AG04449 (cell line): ENCODE measurements at regions not wholly inside any gene's neighbourhood (a gene's known extent, or its start where the extent isn't known, plus 50 kb on each side); places are given as distances from the start of the nearest gene placed in this dataset.

Source experiments
- CTCF ChIA-PET: fragments of 350-600 bp; formaldehyde crosslinking; extraction: SDS; loops from one replicate; lab custom pipeline; 2021; ENCODE audit warnings: antibody characterized with exemption; lab: Yijun Ruan, JAX
- POLR2A ChIA-PET: fragments of 400-600, 350-600 bp; formaldehyde crosslinking; extraction: SDS; loops from one replicate; lab custom pipeline; 2020; ENCODE audit warnings: antibody characterized with exemption, inconsistent platforms; lab: Yijun Ruan, JAX
- DNase-seq: peaks from one replicate; pipeline ENCODE4 v3.0.0-alpha.2; 2010; ENCODE audit warnings: low read depth, low spot score
- H3K4me3 ChIP-seq: 2 replicates; pipeline ENCODE4 v1.5.1; 2011; ENCODE audit warnings: low read depth, mild to moderate bottlenecking, control low read depth, low read length
- TF ChIP-seq, protein P1 (sequence below): IDR thresholded peaks from one replicate; pipeline ENCODE4 v1.5.1; 2011; ENCODE audit warnings: mild to moderate bottlenecking, moderate library complexity, low read length, control low read depth, inconsistent platforms; ENCODE audit not compliant: insufficient read depth; ENCODE audit errors: missing control alignments

GRCh38 chr16:58937661-58938060 lies 203.5 kb upstream of the GOT2 start:
- no peak overlapping the region for H3K4me3 ChIP-seq

GRCh38 chr16:58933186-58933585 lies 199.1 kb upstream of the GOT2 start:
- no peak overlapping the region for H3K4me3 ChIP-seq
- ChIA-PET POLR2A (no interaction called here), CTCF (no interaction called here)
- no peak for DNase-seq
- TF ChIP-seq, protein P1, sequence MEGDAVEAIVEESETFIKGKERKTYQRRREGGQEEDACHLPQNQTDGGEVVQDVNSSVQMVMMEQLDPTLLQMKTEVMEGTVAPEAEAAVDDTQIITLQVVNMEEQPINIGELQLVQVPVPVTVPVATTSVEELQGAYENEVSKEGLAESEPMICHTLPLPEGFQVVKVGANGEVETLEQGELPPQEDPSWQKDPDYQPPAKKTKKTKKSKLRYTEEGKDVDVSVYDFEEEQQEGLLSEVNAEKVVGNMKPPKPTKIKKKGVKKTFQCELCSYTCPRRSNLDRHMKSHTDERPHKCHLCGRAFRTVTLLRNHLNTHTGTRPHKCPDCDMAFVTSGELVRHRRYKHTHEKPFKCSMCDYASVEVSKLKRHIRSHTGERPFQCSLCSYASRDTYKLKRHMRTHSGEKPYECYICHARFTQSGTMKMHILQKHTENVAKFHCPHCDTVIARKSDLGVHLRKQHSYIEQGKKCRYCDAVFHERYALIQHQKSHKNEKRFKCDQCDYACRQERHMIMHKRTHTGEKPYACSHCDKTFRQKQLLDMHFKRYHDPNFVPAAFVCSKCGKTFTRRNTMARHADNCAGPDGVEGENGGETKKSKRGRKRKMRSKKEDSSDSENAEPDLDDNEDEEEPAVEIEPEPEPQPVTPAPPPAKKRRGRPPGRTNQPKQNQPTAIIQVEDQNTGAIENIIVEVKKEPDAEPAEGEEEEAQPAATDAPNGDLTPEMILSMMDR, result no peak

More at GRCh38 chr16:58937661-58938060, 203.5 kb upstream of the GOT2 start:
- TF ChIP-seq, protein P1, result no peak
- no peak for DNase-seq
- ChIA-PET POLR2A (no interaction called here), CTCF (no interaction called here)

GRCh38 chr16:58931436-58931835 lies 197.3 kb upstream of the GOT2 start:
- TF ChIP-seq, protein P1, result no peak
- CTCF ChIA-PET, result no interaction called here
- POLR2A ChIA-PET, result no interaction called here
- DNase-seq, result no peak
- no peak overlapping the region for H3K4me3 ChIP-seq

DNA sequence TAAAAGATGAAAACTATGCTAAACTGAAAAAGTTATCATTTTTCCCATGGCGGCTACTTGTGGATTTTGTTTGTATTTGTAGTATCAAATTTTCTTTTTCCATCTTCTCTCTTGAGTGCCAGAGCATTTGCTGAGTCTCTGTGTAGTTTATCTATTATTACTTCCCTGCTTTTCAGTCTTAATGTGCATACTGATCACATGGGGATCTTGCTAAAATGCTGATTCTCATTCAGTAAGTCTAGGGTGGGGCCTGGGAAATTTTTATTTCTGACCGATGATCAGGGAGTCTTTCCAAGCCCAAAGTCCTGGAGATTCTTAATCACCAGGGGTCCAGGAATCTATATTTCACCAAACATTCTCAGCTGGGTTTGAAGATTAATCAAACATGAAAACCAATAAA lies 189.0 kb upstream of the GOT2 start:
- POLR2A ChIA-PET, result no interaction called here
- CTCF ChIA-PET, result no interaction called here
- DNase-seq, result no peak
- H3K4me3 ChIP-seq, result no peak overlapping the region
- TF ChIP-seq, protein P1, result no peak

DNA sequence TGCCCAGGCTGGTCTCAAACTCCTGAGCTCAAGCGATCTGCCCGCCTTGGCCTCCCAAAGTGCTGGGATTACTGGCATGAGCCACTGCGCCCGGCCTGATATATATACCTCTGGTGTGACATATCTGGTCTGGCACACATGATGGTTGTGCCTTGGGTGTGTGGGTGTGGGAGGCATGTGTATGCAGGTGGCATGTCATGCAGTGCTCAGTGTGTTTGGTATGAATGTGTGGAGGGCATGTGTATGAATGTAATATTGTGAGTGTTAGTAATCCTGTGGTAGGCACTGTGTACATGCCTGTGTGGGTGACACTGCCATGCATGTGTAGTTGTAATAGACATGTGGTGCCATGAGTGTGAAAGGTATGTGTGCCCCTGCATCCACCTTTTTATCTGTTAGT lies 179.3 kb upstream of the GOT2 start:
- H3K4me3 ChIP-seq, result no peak overlapping the region
- ChIA-PET CTCF (no interaction called here), POLR2A (no interaction called here)
- no peak for DNase-seq
- TF ChIP-seq, protein P1, result no peak

GRCh38 chr16:58912571-58912970 lies 178.5 kb upstream of the GOT2 start:
- CTCF ChIA-PET, result no interaction called here

More at GRCh38 chr16:58912571-58912970, 178.5 kb upstream of the GOT2 start:
- TF ChIP-seq, protein P1, result no peak
- POLR2A ChIA-PET, result no interaction called here
- DNase-seq, result no peak
- no peak overlapping the region for H3K4me3 ChIP-seq
